A549 (cell line): ENCODE measurements at regions not wholly inside any gene's neighbourhood (a gene's known extent, or its start where the extent isn't known, plus 50 kb on each side); places are given as distances from the start of the nearest gene placed in this dataset.

Source experiments
- CTCF ChIP-seq: fragments of >200 bp; sonication (Bioruptor Twin); formaldehyde crosslinking; IDR thresholded peaks from 3 replicates; pipeline ENCODE4 v1.5.1; 2016
- HDAC2 ChIP-seq: fragments of 200-600 bp; sonication (generic); IDR thresholded peaks from 2 replicates; pipeline ENCODE4 v1.6.1; 2016
- POLR2A ChIP-seq: IDR thresholded peaks from 2 replicates; pipeline ENCODE4 v1.6.1; 2012; ENCODE audit warnings: mild to moderate bottlenecking, low read length
- RAD21 ChIP-seq, 2 experiments: fragments of >200 bp in 1 of 2; sonication (Bioruptor Twin) in 1 of 2; formaldehyde crosslinking in 1 of 2; IDR thresholded peaks in 1 of 2; conservative IDR thresholded peaks in 1 of 2; 2 replicates in 1 of 2; 3 replicates in 1 of 2; pipeline ENCODE4 v1.6.1; 2012 to 2018; ENCODE audit warnings: inconsistent platforms in 1 of 2
- SREBF2 ChIP-seq: fragments of 450-650 bp; IDR thresholded peaks from 2 replicates; pipeline ENCODE4 v1.6.1; 2014; ENCODE audit warnings: mild to moderate bottlenecking, moderate library complexity

- TF ChIP-seq POLR2A, result no peak
- no peak for TF ChIP-seq HDAC2
- TF ChIP-seq RAD21 (conservative IDR thresholded peaks at IDR 0.05 in 1 of 2, IDR thresholded peaks at IDR 0.05 in 1 of 2), result no peak
- TF ChIP-seq SREBF2, result no peak
- no peak for TF ChIP-seq CTCF
Observed at GRCh38 chr5:99827136-99827535, 708.0 kb upstream of the FAM174A start.
